H1 (cell line): ENCODE measurements at regions not wholly inside any gene's neighbourhood (a gene's known extent, or its start where the extent isn't known, plus 50 kb on each side); places are given as distances from the start of the nearest gene placed in this dataset.

Experiments used
- CTCF ChIA-PET: fragments of 300-600 bp; sonication (Branson Sonifier 250); formaldehyde crosslinking; loops from one replicate; lab custom pipeline; 2021; ENCODE audit not compliant: partially characterized antibody; lab: Charles Lee
- POLR2A ChIA-PET: fragments of 300-600 bp; sonication (Branson Sonifier 250); formaldehyde crosslinking; loops from one replicate; lab custom pipeline; 2021; ENCODE audit warnings: inconsistent platforms; ENCODE audit not compliant: partially characterized antibody; lab: Charles Lee
- DNase-seq, 2 experiments: peaks; one replicate each; pipeline versions ENCODE4 v3.0.0 to v3.0.0-alpha.2; 2010 to 2022; ENCODE audit warnings: low spot score in 2 of 2, low read depth in 1 of 2, mixed read lengths in 1 of 2
- FAIRE-seq: peaks from 2 replicates; lab custom pipeline; 2011; peaks lifted over from hg19 to GRCh38; lab: Jason Lieb, UNC
- H2AFZ ChIP-seq: 2 replicates; pipeline ENCODE4 v1.8.1; 2012; ENCODE audit warnings: low read length, inconsistent platforms
- H2AK5ac ChIP-seq: 2 replicates; pipeline ENCODE4 v1.6.1; 2013; ENCODE audit warnings: low read depth, low read length
- H2BK120ac ChIP-seq: replicated peaks from 2 replicates; pipeline ENCODE3; 2013; ENCODE audit warnings: low read depth, low read length, inconsistent platforms
- H2BK12ac ChIP-seq: 2 replicates; pipeline ENCODE4 v1.6.1; 2013; ENCODE audit warnings: low read depth, low read length
- H2BK15ac ChIP-seq: 2 replicates; pipeline ENCODE4 v1.6.1; 2013; ENCODE audit warnings: low read length
- H2BK20ac ChIP-seq: 2 replicates; pipeline ENCODE4 v1.6.1; 2013; ENCODE audit warnings: low read length
- H2BK5ac ChIP-seq: 2 replicates; pipeline ENCODE4 v1.6.1; 2013; ENCODE audit warnings: low read depth, low read length
- H3K14ac ChIP-seq: 2 replicates; pipeline ENCODE4 v1.6.1; 2013; ENCODE audit warnings: inconsistent platforms; ENCODE audit not compliant: insufficient read length
- H3K18ac ChIP-seq: 2 replicates; pipeline ENCODE4 v1.6.1; 2013; ENCODE audit warnings: low read length; ENCODE audit errors: extremely low read depth
- H3K23ac ChIP-seq: 2 replicates; pipeline ENCODE4 v1.6.1; 2013; ENCODE audit warnings: inconsistent platforms; ENCODE audit not compliant: insufficient read length
- H3K23me2 ChIP-seq: 2 replicates; pipeline ENCODE4 v1.6.1; 2013; ENCODE audit warnings: low read depth, low read length
- H3K27ac ChIP-seq: 2 replicates; pipeline ENCODE4 v1.6.1; 2011; ENCODE audit warnings: low read depth, low read length, inconsistent platforms
- H3K27me3 ChIP-seq, 4 experiments: replicated peaks in 1 of 4; 1 replicate in 1 of 4; 2 replicates in 3 of 4; pipeline versions ENCODE4 v1.6.1 to v1.8.1; 2011 to 2013; ENCODE audit warnings: low read length in 3 of 4, mild to moderate bottlenecking in 3 of 4, inconsistent platforms in 2 of 4, mixed read lengths in 2 of 4, moderate library complexity in 1 of 4; ENCODE audit not compliant: control insufficient read depth in 3 of 4, insufficient read depth in 3 of 4; ENCODE audit errors: extremely low read depth in 1 of 4
- H3K36me3 ChIP-seq, 4 experiments: 2 replicates each; pipeline versions ENCODE4 v1.6.1 to v1.8.1; 2011 to 2013; ENCODE audit warnings: mild to moderate bottlenecking in 4 of 4, low read length in 3 of 4, moderate library complexity in 2 of 4, control low read depth in 1 of 4, inconsistent platforms in 1 of 4; ENCODE audit not compliant: insufficient read depth in 4 of 4, control insufficient read depth in 2 of 4
- H3K4ac ChIP-seq: replicated peaks from 2 replicates; pipeline ENCODE3; 2013; ENCODE audit warnings: low read length, low read depth, mixed read lengths, inconsistent platforms; ENCODE audit not compliant: insufficient read length
- H3K4me1 ChIP-seq, 4 experiments: replicated peaks in 1 of 4; 1 replicate in 1 of 4; 2 replicates in 3 of 4; pipeline versions ENCODE4 v1.6.1 to v1.8.1; 2011 to 2013; ENCODE audit warnings: low read length in 3 of 4, inconsistent platforms in 2 of 4, mixed read lengths in 1 of 4; ENCODE audit not compliant: insufficient read depth in 4 of 4, control insufficient read depth in 3 of 4
- H3K4me2 ChIP-seq, 2 experiments: 2 replicates each; pipeline versions ENCODE4 v1.6.1 to v1.8.1; 2011 to 2013; ENCODE audit warnings: low read depth in 2 of 2, low read length in 2 of 2, control low read depth in 1 of 2, inconsistent platforms in 1 of 2, mild to moderate bottlenecking in 1 of 2; ENCODE audit not compliant: insufficient read depth in 1 of 2
- H3K4me3 ChIP-seq, 4 experiments: fragments of 200-600, 300-600 bp in 1 of 4; sonication (generic), shearing (Covaris generic), sonication (Bioruptor Twin) in 1 of 4; 2 replicates each; pipeline versions ENCODE4 v1.5.1 to v1.8.1; 2011 to 2016; ENCODE audit warnings: low read length in 4 of 4, low read depth in 3 of 4, control low read depth in 2 of 4, inconsistent platforms in 2 of 4, mild to moderate bottlenecking in 2 of 4, mixed read lengths in 1 of 4, moderate library complexity in 1 of 4; ENCODE audit not compliant: insufficient read depth in 2 of 4; ENCODE audit errors: extremely low read depth in 1 of 4
- H3K56ac ChIP-seq: replicated peaks from 2 replicates; pipeline ENCODE3; 2013; ENCODE audit warnings: low read depth, mild to moderate bottlenecking, mixed read lengths, low read length, inconsistent platforms; ENCODE audit not compliant: insufficient read length
- H3K79me1 ChIP-seq: 2 replicates; pipeline ENCODE4 v1.6.1; 2013; ENCODE audit warnings: low read depth, low read length, control low read depth
- H3K79me2 ChIP-seq, 2 experiments: 2 replicates each; pipeline versions ENCODE4 v1.6.1 to v1.8.1; 2012 to 2013; ENCODE audit warnings: low read length in 2 of 2, mild to moderate bottlenecking in 2 of 2, inconsistent platforms in 1 of 2; ENCODE audit not compliant: insufficient read depth in 2 of 2, control insufficient read depth in 1 of 2
- H3K9ac ChIP-seq, 4 experiments: replicated peaks in 1 of 4; 1 replicate in 1 of 4; 2 replicates in 3 of 4; pipeline versions ENCODE4 v1.6.1 to v1.8.1; 2011 to 2013; ENCODE audit warnings: low read depth in 3 of 4, low read length in 3 of 4, control low read depth in 2 of 4, mild to moderate bottlenecking in 2 of 4, moderate library complexity in 2 of 4, inconsistent platforms in 1 of 4; ENCODE audit errors: extremely low read depth in 1 of 4
- H3K9me3 ChIP-seq, 2 experiments: 2 replicates each; pipeline versions ENCODE4 v1.6.1 to v1.8.1; 2012 to 2013; ENCODE audit warnings: mild to moderate bottlenecking in 2 of 2, moderate library complexity in 2 of 2, control low read depth in 1 of 2, inconsistent platforms in 1 of 2, low read depth in 1 of 2, low read length in 1 of 2, mixed read lengths in 1 of 2; ENCODE audit not compliant: insufficient read depth in 2 of 2
- H4K20me1 ChIP-seq, 2 experiments: replicated peaks in 1 of 2; 2 replicates each; pipeline versions ENCODE3 to v1.8.1; 2011 to 2013; ENCODE audit warnings: inconsistent platforms in 2 of 2, low read length in 2 of 2, mild to moderate bottlenecking in 1 of 2; ENCODE audit not compliant: insufficient read depth in 2 of 2, control insufficient read depth in 1 of 2
- H4K5ac ChIP-seq: 2 replicates; pipeline ENCODE4 v1.6.1; 2013; ENCODE audit warnings: low read length, low read depth, mixed read lengths, inconsistent platforms; ENCODE audit not compliant: insufficient read length
- H4K8ac ChIP-seq: 2 replicates; pipeline ENCODE4 v1.8.0; 2013; ENCODE audit warnings: mild to moderate bottlenecking, moderate library complexity, low read length, inconsistent platforms; ENCODE audit not compliant: insufficient read depth; ENCODE audit errors: extremely low read depth
- H4K91ac ChIP-seq: replicated peaks from 2 replicates; pipeline ENCODE3; 2013; ENCODE audit warnings: low read length, mixed read lengths, inconsistent platforms; ENCODE audit not compliant: insufficient read length
- SUZ12 ChIP-seq: fragments of 200-600 bp; sonication (generic); IDR thresholded peaks from 2 replicates; pipeline ENCODE4 v1.6.1; 2012; ENCODE audit warnings: mild to moderate bottlenecking, inconsistent platforms, low read length, moderate library complexity, mixed read lengths
- TEAD4 ChIP-seq: IDR thresholded peaks from 2 replicates; pipeline ENCODE4 v1.6.1; 2012; ENCODE audit warnings: low read depth, low read length, inconsistent platforms, mixed read lengths
- WGBS, 2 experiments: shearing (Covaris generic) in 1 of 2; methylation state at CpG; one replicate each; pipeline versions ENCODE4 v1.1.6 to v1.1.7; 2013 to 2015; ENCODE audit warnings: low lambda C conversion rate in 2 of 2, mixed read lengths in 2 of 2, inconsistent platforms in 1 of 2, low coverage in 1 of 2, missing lambda C conversion rate in 1 of 2; ENCODE audit not compliant: insufficient replicate concordance in 2 of 2, insufficient coverage in 1 of 2, insufficient read length in 1 of 2; ENCODE audit errors: extremely low coverage in 1 of 2, missing lambda C conversion rate in 1 of 2; 5-methylcytosine and 5-hydroxymethylcytosine counted together

DNA sequence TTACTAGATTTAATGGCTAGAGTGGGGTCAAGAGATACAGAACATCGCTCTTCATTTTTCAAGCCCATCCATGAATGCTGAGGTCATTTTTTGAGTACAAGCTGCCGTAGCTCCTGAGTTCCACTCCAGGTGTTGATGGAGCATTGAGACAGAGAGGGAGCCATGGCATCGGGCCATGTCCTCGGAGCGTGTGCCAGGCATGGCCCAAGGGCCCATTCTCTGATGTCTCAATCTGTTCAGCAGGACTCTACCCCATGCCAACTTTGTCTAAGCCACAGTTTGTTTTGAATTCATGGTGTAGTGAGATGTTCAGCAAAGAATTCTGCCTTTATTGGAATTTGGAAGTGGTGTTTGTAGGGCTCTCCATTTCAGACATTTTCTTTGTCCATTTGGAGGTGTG lies 110.5 kb upstream of the ADAMTS9 start:
- Histone ChIP-seq H2BK12ac (no peak overlapping the region), H3K27ac (no peak overlapping the region), H3K18ac (no peak overlapping the region), H3K23ac (no peak overlapping the region), H2BK20ac (no peak overlapping the region), H4K5ac (no peak overlapping the region), H3K14ac (no peak overlapping the region), H2BK120ac (no peak overlapping the region), H3K56ac (no peak overlapping the region), H3K79me2 (no peaks in the 10 kb centered on the region), H3K36me3 (no peaks in the 10 kb centered on the region; a peak in 1 of 8 replicates), H2AK5ac (no peak overlapping the region), H3K27me3 (peaks cover 0 to 2% (median 0%) of the 10 kb centered on the region in 4 experiments; a peak in 1 of 7 replicates), H3K4me3 (no peak overlapping the region), H2AFZ (no peak overlapping the region), H3K9ac (no peak overlapping the region), H4K91ac (no peak overlapping the region), H4K8ac (no peak overlapping the region), H3K4me2 (no peak overlapping the region), H3K4me1 (peaks cover 0 to 7% (median 5%) of the 10 kb centered on the region in 4 experiments; a peak in 3 of 7 replicates), H3K23me2 (no peaks in the 10 kb centered on the region), H2BK15ac (no peak overlapping the region), H3K9me3 (no peaks in the 10 kb centered on the region), H2BK5ac (no peak overlapping the region), H3K79me1 (no peaks in the 10 kb centered on the region), H4K20me1 (no peaks in the 10 kb centered on the region), H3K4ac (no peak overlapping the region)
- ChIA-PET CTCF (no interaction called here), POLR2A (interaction anchor here (1.3 kb wide), 1 partner anchor 10 kb away, joined by 3 read pairs; no protein-coding TSS in a partner anchor)
- DNase-seq (no peak), FAIRE-seq (no peak)
- WGBS, 2 experiments: 96% methylated on average over 5 of the region's 5 CpGs; no CpG with 5 or more reads in 1 of the 2 experiments
- no peak for TF ChIP-seq TEAD4
- no peak for TF ChIP-seq SUZ12
